ENCODE measurements at regions not wholly inside any gene's neighbourhood (a gene's known extent, or its start where the extent isn't known, plus 50 kb on each side); places are given as distances from the start of the nearest gene placed in this dataset.
A peak's percentile ranks its signal among the peaks of the same experiment; 100 is the strongest.

DNA sequence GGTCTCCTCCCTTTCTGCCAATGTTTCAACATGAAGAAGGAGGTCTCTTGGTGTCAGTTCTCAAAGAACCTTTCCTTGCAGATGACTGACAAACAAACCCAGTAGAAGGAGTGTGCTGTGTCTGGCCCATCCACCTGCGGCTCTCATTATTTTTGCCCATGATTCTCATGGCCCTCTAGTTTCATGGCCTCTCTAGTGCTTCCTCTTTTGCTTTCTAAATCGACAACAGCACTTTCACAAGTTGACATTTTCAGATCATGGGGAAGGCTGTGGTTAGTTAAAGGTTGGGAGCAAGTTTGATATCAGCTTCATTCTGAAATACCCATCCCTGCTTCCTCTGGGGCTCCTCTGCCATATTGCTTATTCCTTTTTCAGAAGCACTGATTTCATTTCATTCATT lies 805.2 kb downstream of the SLC4A3 start:
- intact Hi-C loops (cut with micrococcal nuclease): no loop called here
- ATAC-seq: no peak
- H3K27ac ChIP-seq (ENCODE audit: low read length): no peak overlapping the region

DNA sequence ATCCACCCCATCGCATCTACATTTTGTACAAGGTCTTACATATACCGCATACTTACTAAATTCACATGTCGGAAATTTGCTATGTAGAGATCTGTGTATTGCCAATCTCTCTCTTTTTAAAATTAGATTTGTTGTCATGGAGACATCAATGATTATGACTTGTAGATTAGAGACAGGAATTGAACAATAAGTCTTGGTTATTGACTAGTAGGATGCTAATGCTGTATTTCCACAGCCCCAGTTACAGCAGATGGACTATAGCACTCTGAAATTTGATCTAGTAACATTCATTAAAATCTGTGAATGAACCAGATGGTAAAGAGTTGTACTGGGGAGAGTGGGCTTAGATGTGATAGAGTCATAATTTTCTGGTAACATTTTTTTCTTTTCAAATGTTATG lies 805.7 kb downstream of the SLC4A3 start:
- no peak overlapping the region for H3K4me2 ChIP-seq (ENCODE audit: low read length)
- ATAC-seq (no peak), DNase-seq (no peak)
- no peaks in the 10 kb centered on the region for H3F3A ChIP-seq (ENCODE audit: low read length, unreplicated experiment)
- no peak overlapping the region for H2AFZ ChIP-seq (ENCODE audit: low read length)
- H3K27me3 ChIP-seq (ENCODE audit: low read length): no peaks in the 10 kb centered on the region
- no peak for TF ChIP-seq EZH2phosphoT487 (IDR thresholded peaks at IDR 0.05; ENCODE audit: borderline replicate concordance, low read length)
- TF ChIP-seq, protein P1, sequence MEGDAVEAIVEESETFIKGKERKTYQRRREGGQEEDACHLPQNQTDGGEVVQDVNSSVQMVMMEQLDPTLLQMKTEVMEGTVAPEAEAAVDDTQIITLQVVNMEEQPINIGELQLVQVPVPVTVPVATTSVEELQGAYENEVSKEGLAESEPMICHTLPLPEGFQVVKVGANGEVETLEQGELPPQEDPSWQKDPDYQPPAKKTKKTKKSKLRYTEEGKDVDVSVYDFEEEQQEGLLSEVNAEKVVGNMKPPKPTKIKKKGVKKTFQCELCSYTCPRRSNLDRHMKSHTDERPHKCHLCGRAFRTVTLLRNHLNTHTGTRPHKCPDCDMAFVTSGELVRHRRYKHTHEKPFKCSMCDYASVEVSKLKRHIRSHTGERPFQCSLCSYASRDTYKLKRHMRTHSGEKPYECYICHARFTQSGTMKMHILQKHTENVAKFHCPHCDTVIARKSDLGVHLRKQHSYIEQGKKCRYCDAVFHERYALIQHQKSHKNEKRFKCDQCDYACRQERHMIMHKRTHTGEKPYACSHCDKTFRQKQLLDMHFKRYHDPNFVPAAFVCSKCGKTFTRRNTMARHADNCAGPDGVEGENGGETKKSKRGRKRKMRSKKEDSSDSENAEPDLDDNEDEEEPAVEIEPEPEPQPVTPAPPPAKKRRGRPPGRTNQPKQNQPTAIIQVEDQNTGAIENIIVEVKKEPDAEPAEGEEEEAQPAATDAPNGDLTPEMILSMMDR (conservative IDR thresholded peaks at IDR 0.05; ENCODE audit: low read depth, low read length): no peak
- TF ChIP-seq EZH2 (IDR thresholded peaks at IDR 0.05; ENCODE audit: low read length, unreplicated experiment): no peak
- no peak overlapping the region for H3K4me3 ChIP-seq (ENCODE audit: low read length)
- ChIA-PET CTCF (no interaction called here), POLR2A (ENCODE audit: unreplicated experiment) (no interaction called here)
- H3K36me3 ChIP-seq (ENCODE audit: low read depth, low read length): no peaks in the 10 kb centered on the region
- intact Hi-C loops (cut with micrococcal nuclease): no loop called here
- no peaks in the 10 kb centered on the region for H3K79me2 ChIP-seq (ENCODE audit: low read length)
- no peaks in the 10 kb centered on the region for H4K20me1 ChIP-seq (ENCODE audit: low read length)
- H3K9me2 ChIP-seq (replicated peaks; ENCODE audit: low read length): no peaks in the 10 kb centered on the region
- H3K4me1 ChIP-seq (ENCODE audit: insufficient read depth, low read length): peaks cover 23% of the 10 kb centered on the region
- BruUV-seq (replicated peaks): no TSS peak
- H3K9me3 ChIP-seq (ENCODE audit: low read length): no peaks in the 10 kb centered on the region
- no peak overlapping the region for H3K27ac ChIP-seq (ENCODE audit: low read length)
- no peak overlapping the region for H3K9ac ChIP-seq (ENCODE audit: low read length)

More for the DNA sequence above, 805.2 kb downstream of the SLC4A3 start:
- no peak overlapping the region for H3K9ac ChIP-seq (ENCODE audit: low read length)
- H3K9me3 ChIP-seq (ENCODE audit: low read length): no peaks in the 10 kb centered on the region
- H3K27me3 ChIP-seq (ENCODE audit: low read length): no peaks in the 10 kb centered on the region
- no peak overlapping the region for H2AFZ ChIP-seq (ENCODE audit: low read length)
- no peak for DNase-seq
- H3K4me3 ChIP-seq (ENCODE audit: low read length): no peak overlapping the region
- no peaks in the 10 kb centered on the region for H3K36me3 ChIP-seq (ENCODE audit: low read depth, low read length)
- H3F3A ChIP-seq (ENCODE audit: low read length, unreplicated experiment): no peaks in the 10 kb centered on the region
- H3K4me1 ChIP-seq (ENCODE audit: insufficient read depth, low read length): peaks cover 18% of the 10 kb centered on the region
- H4K20me1 ChIP-seq (ENCODE audit: low read length): no peaks in the 10 kb centered on the region
- TF ChIP-seq EZH2phosphoT487 (IDR thresholded peaks at IDR 0.05; ENCODE audit: borderline replicate concordance, low read length): no peak
- no peak for TF ChIP-seq EZH2 (IDR thresholded peaks at IDR 0.05; ENCODE audit: low read length, unreplicated experiment)
- TF ChIP-seq, protein P1 (conservative IDR thresholded peaks at IDR 0.05; ENCODE audit: low read depth, low read length): no peak
- CTCF ChIA-PET: no interaction called here
- H3K79me2 ChIP-seq (ENCODE audit: low read length): no peaks in the 10 kb centered on the region
- no peaks in the 10 kb centered on the region for H3K9me2 ChIP-seq (replicated peaks; ENCODE audit: low read length)
- POLR2A ChIA-PET (ENCODE audit: unreplicated experiment): no interaction called here
- no peak overlapping the region for H3K4me2 ChIP-seq (ENCODE audit: low read length)
- no TSS peak for BruUV-seq (replicated peaks)

DNA sequence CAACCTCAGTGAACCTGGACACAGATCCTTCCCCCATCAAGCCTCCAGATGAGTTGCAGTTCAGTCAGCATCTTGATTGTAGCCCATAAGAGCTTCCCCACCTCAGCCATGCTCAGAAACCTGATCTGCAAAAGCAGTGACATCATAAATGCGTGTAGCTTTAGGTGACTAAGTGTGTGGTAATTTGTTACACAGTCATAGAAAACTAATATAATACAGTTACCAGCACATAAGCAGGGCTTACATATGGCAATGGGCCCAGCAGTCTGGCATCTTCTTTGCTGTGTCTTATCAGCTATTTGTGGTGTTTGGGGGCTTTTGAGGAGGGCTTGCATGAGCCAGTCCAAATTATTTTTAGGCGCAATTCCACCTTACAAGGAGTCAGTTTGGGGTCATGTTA lies 807.0 kb downstream of the SLC4A3 start:
- BruUV-seq (replicated peaks): no TSS peak
- Histone ChIP-seq H3K9me2 (replicated peaks; ENCODE audit: low read length) (no peaks in the 10 kb centered on the region), H3K4me2 (ENCODE audit: low read length) (no peak overlapping the region), H3K36me3 (ENCODE audit: low read depth, low read length) (no peaks in the 10 kb centered on the region), H3K9ac (ENCODE audit: low read length) (no peak overlapping the region), H3K4me3 (ENCODE audit: low read length) (no peak overlapping the region), H3F3A (ENCODE audit: low read length, unreplicated experiment) (no peaks in the 10 kb centered on the region), H3K79me2 (ENCODE audit: low read length) (no peaks in the 10 kb centered on the region), H3K27me3 (ENCODE audit: low read length) (no peaks in the 10 kb centered on the region), H4K20me1 (ENCODE audit: low read length) (no peaks in the 10 kb centered on the region), H3K27ac (ENCODE audit: low read length) (peak overlapping the region; percentile 61), H3K9me3 (ENCODE audit: low read length) (no peaks in the 10 kb centered on the region), H3K4me1 (ENCODE audit: insufficient read depth, low read length) (peaks cover 25% of the 10 kb centered on the region), H2AFZ (ENCODE audit: low read length) (no peak overlapping the region)
- ChIA-PET POLR2A (ENCODE audit: unreplicated experiment) (interaction anchor here (0.7 kb wide), 1 partner anchor 21 kb away, joined by 3 read pairs; no protein-coding TSS in a partner anchor), CTCF (no interaction called here)
- TF ChIP-seq EZH2 (IDR thresholded peaks at IDR 0.05; ENCODE audit: low read length, unreplicated experiment): no peak
- TF ChIP-seq EZH2phosphoT487 (IDR thresholded peaks at IDR 0.05; ENCODE audit: borderline replicate concordance, low read length): no peak
- TF ChIP-seq, protein P1 (conservative IDR thresholded peaks at IDR 0.05; ENCODE audit: low read depth, low read length): no peak
- intact Hi-C loops (cut with micrococcal nuclease): no loop called here
- DNase-seq (peak; percentile 65), ATAC-seq (peak; percentile 77)
